G401.6 (cell line): ENCODE measurements at regions not wholly inside any gene's neighbourhood (a gene's known extent, or its start where the extent isn't known, plus 50 kb on each side); places are given as distances from the start of the nearest gene placed in this dataset.

Experiments used
- FAIRE-seq: peaks from 2 replicates; lab custom pipeline; 2012; peaks lifted over from hg19 to GRCh38; lab: Jason Lieb, UNC

DNA sequence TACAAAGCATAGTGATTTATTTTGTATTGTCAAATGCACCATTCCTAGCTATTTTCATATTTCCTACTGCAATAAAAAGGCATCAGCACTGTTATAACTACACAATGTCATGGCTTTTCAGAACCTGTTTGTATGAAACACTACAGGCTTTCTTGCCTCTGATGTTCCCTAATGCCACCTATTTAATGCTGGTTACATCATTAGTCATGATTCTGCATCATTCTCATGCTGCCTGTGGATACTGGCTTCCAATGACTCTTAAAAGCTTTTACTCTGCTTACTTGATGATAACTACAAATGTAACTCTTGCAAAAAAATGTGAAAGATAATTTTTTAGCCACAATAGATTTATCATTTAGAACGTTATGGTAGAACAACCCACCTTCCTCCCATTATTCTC, 529.4 kb downstream of the HTR7 start:
- no peak for FAIRE-seq

DNA sequence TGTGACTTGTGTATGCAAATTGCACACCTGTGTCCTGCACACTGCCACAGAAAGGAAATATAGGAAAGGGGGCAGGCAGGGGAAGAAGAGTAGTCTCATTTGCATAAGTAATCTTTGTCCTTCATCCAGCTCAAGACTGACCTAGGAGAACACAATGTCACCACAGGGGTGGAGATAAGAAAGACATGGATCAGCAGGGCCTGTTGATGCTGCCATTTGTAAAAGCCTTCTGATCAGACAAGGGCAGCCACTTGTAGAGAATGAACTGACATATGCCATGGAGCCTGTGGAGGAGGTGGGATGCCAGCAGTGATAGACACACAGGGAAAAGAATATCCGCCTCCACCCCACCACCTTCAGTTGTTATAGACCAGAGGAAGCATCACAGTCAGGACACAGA, 528.9 kb downstream of the HTR7 start:
- FAIRE-seq, result no peak

DNA sequence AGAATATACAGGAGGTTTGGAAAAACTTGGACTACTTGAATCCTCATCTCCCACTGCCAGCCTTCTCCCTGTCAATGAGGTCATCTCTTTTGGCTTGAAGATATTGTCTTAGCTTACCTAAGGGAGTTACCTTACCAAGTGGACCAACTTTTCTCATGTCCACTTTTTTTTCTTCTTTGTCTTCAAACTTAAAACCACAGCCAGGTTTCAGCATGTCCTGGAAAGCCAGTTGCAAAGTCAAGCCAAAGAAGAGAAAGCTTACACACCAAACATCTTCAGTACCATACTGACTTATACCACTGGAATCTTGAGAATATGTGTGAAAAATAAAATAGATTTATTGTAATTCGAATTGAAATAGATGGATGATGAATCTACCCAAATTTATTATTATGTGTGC, 520.5 kb downstream of the HTR7 start:
- FAIRE-seq, result no peak

DNA sequence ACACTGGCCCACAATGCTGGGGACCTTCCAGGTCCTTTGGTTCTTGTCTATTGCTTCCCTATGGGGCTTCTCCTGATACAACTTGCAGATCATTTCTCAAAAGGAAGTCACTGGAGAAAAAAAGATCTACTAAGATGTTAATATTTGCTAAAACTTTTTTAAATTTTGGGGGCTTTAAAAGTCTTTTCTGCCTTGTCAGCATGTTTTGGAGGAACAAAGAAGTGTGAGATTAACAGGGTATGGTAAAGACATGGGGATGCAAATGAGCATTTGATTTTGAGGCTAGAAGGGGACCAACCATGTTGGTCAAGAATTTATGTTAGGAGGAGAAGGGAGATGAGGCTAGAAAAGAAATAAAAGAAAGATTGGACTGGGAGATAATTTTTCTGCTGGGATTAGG, 515.4 kb downstream of the HTR7 start:
- no peak for FAIRE-seq

- no peak for FAIRE-seq
These were observed 513.6 kb downstream of the HTR7 start for GRCh38 chr10:90344226-90344625.

DNA sequence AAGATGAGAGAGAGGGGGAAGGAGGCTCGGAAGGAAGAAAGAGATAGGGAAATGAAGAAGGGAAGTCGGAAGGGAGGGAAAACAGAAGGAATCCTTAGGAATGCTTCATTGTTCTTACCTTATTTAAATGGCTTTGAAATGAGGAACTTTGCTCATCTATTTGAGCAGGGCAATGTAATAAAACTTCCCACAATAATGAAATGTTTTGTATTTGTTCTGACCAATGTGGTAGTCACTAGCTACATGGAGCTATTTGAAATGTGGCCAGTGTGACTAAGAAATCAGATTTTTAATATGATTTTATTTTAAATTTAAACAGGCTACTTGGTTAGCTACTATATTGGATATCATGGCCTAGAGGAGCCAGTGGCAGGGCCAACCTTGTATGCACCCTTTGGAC, 510.6 kb downstream of the HTR7 start:
- no peak for FAIRE-seq

- FAIRE-seq, result no peak
These were observed 507.7 kb downstream of the HTR7 start for GRCh38 chr10:90350122-90350521.

DNA sequence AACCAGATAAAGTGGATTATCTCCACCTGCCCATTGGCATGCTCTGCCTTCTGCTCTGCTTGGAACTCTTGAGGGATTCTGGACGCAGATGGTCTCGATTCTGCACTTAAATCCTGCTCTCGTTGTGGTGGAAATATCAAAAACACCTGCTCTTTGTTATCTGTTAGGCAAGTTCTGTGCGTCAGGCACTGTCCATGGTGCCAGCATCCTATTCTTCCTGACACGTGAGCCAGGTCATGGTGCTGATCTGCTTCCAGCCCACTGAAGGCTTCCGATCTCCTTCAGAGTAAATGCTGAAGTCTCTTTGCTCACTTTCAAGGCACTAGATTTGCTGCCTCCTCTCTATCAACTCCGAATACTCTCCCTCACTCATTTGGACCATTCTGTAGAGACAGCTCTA, 505.6 kb downstream of the HTR7 start:
- no peak for FAIRE-seq

DNA sequence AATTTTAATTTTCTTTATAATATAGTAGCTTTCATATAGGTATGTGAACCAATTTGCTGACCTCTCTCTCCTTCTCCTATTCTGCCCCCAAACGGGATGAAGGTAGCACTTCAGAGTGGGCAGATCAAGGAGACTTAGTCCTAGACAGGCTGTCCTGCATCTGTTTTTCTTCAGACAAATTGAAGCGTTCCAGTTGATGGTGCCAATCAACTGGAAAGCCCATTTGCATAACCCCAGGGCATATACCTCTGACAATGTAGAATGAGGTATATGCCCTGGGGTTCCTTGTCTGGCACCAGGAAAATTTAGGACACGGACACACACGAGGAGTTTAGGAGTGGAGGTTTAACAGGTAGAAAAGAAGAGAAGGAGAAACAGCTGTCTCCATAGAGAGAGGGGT, 502.9 kb downstream of the HTR7 start:
- FAIRE-seq, result no peak

DNA sequence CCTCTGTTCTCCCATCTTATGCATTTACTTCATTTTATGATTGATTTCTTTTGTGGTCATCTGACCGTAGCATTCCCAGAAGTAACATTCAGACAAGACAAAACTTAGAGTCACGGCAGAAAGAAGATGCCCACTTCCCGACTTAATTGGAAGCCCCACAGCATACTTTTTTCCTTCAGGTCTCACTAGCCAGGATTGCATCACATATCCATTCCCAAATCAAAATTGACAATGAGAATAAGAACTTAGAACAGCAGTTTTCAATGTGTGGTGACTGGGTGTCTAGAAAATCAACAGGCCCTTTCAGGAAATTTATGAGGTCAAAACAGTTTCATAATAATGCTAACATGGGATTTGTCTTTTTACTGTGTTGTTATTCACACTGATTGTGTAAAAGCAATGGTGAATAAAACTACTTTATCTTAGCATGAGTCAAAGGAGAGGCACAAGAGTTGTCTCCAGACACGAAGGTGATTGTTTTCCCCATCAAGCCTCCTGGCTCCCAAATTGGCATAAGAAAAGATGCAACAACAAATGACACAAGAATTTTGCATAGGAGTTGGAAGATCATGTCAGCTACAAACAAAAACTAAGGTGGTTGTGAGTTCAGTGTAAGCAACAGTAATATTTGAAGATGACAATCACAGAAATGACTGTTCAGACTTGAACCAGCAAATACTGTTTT, 493.9 kb downstream of the HTR7 start:
- no peak for FAIRE-seq

DNA sequence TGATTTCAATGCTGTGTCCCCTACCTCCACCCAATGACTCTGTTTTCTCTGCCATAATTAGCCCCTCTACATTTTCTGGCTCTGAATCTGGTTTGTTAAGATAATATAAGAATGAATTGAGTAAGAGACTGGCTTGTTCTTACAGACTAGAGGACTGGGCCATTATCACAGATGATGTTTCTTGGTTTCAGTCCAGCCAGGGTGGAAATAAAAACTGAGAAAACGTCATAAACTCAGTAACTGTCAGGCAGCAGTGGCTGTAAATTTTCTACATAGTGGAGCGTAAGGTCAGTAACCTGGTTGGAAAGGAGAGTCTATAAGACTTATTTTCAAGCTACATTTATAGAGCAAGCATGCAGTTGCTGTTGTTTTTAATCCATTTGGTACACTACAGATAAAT, 485.4 kb downstream of the HTR7 start:
- no peak for FAIRE-seq

GRCh38 chr10:90373911-90374310, 483.9 kb downstream of the HTR7 start:
- FAIRE-seq, result no peak

GRCh38 chr10:90378524-90379076, 479.2 kb downstream of the HTR7 start:
- no peak for FAIRE-seq

GRCh38 chr10:90381468-90381867, 476.4 kb downstream of the HTR7 start:
- FAIRE-seq, result no peak

DNA sequence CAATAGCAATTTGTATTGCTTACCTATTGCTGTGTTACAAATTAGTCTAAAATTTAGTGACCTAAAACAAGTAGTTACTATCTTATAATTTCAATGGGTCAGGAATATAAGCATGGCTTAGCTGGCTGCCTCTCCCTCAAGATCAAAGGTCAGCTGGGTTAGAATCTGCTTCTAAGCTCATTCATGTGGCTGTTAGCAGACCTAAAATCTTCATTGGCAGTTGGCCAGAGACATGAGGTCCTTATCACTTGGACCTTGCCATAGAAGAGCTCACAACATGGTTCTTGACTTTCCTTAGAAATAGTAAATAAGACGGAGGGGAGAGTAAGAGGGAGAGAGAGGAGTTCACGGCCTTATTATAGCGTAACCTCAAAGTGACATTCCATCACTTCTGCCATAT, 468.0 kb downstream of the HTR7 start:
- FAIRE-seq, result no peak

DNA sequence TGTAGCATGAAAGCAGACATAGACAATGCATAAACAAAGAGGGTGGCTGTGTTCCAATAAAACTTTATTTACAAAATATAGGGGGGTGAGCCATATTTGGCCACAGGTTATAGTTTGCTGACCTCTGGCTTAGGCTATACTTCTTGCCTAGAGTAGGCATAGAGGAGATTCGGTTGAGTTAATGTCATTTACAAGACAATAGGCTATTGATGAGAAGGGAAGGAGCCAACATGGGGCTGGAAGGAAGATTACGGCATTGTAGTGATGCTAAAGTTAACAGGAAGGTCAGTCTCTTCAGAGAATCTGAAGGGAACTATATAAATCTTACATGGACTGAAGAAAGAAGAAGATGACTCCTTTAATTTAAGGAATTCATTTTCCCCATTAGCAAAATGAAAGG, 463.5 kb downstream of the HTR7 start:
- no peak for FAIRE-seq

- no peak for FAIRE-seq
These were observed 461.1 kb downstream of the HTR7 start for GRCh38 chr10:90396721-90397120.

DNA sequence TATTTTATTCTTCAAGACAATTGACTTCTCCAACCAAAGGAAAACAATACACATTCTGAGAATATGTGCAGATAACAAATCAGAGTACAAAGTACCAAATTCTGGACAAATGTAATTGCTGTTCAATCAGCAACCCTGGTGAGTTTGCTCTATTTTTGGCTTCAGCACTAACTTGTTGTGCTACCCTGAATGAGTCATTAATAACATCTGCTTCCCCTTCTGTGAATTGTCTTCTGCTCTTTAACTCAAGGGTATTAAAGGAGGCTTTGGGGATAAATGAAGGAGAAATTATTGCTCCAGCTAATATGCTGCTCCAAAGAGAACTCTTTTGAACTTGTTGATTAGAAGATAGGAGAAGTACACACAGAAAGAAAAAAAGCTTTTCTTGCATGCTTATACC, 459.3 kb downstream of the HTR7 start:
- FAIRE-seq, result no peak

GRCh38 chr10:90399782-90400181, 458.1 kb downstream of the HTR7 start:
- no peak for FAIRE-seq

DNA sequence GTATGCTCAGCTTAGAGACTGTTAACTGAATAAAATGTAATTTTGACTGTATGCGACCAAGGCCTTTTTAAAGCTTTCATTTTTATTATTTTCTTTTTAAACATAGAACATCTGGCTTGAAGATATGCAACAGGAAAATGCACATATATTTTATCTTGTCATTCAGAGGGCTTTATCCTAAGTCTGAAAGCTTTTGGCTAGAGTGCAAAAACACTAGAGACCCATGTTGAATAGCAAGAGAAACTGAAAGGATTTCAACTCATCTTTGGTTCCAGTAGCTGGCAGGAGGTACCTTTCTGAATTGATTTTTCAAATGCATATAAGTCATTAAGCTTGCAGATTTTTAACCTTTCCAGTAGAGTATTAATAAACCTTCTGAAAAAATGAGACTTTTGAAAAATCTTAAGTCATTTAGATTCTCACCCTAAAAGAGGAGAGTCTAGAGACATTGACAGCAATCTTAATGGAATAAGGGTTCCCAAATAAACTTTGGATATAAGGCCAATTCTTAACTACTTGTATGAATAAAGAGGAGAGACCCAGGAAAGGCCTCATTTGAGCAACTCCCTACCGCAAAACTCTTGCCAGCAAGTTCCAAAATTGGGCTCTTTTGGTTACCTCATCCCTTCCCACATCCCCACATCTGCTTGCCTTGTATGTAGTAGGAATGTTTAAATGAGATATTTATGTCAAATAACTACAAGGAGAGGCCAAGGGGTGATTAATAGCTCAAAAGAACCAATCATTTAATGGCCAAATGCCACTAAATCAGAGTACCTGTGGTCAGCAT, 454.4 kb downstream of the HTR7 start:
- no peak for FAIRE-seq

GRCh38 chr10:90407131-90407530, 450.7 kb downstream of the HTR7 start:
- no peak for FAIRE-seq

GRCh38 chr10:90407851-90408250, 450.0 kb downstream of the HTR7 start:
- FAIRE-seq, result no peak

DNA sequence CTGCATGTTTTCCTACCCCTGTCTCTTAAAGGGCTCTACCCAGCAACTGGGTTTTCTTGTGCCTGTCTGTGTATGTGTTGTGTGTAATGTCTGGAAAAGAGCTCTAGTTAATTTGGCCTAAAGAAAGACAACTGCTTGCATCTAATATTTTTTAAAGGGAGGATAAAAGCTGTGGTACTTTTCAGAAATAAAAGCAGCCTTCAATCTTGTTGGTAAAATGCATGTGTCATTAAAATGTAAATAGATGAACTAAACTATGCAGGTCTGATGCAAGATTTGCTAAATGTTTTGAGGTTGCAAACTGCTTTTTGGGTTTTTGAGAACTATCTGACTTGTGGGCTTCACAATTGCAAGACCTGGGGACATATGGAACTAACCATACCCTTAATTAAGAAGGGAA, 445.3 kb downstream of the HTR7 start:
- FAIRE-seq, result no peak

DNA sequence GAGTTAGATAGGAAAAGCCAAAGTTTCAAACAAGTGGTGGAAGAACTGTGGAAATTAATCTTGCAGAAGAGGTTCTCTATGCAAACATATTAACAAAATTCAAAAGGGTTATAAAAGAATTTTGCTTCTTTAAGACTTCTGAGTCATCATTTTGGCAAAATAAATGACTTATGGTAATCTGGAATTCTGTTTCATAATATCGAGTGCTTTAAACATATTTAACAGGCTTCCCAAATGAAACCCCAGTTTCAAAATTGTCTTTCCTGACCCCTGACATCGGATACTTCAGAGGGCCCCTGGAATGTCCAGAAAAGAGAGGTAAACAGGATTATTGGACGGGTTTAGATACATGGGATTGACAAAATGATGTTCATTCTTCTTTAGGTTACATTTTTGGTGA, 444.6 kb downstream of the HTR7 start:
- FAIRE-seq, result no peak
